Stomach (tissue), 8 donors: ENCODE measurements at regions not wholly inside any gene's neighbourhood (a gene's known extent, or its start where the extent isn't known, plus 50 kb on each side); places are given as distances from the start of the nearest gene placed in this dataset.

Source experiments
- DNase-seq, 2 donors: peaks; one replicate each; pipeline versions ENCODE4 v3.0.0 to v3.0.0-alpha.2; 2013 to 2019
- H3K27ac ChIP-seq, 5 donors: fragments of 200-600 bp in 4 of 5; sonication (generic) in 4 of 5; one replicate each; pipeline ENCODE4 v1.5.1; 2013 to 2019; ENCODE audit warnings: mild to moderate bottlenecking in 1 of 5, moderate library complexity in 1 of 5
- H3K27me3 ChIP-seq, 3 donors: fragments of 200-600 bp; sonication (generic); one replicate each; pipeline ENCODE4 v1.5.1; 2017 to 2019; ENCODE audit warnings: mixed run types in 1 of 3
- H3K36me3 ChIP-seq, 4 donors: fragments of 200-600 bp; sonication (generic); 1 replicate in 3 of 4; 2 replicates in 1 of 4; pipeline ENCODE4 v1.5.1; 2016 to 2019
- H3K4me1 ChIP-seq, 4 donors: fragments of 200-600 bp; sonication (generic); one replicate each; pipeline ENCODE4 v1.5.1; 2016 to 2019
- H3K4me3 ChIP-seq, 4 donors: fragments of 200-600 bp; sonication (generic) in 3 of 4; one replicate each; pipeline ENCODE4 v1.5.1; 2016 to 2019; ENCODE audit warnings: mild to moderate bottlenecking in 1 of 4
- H3K9me3 ChIP-seq, 4 donors: fragments of 200-600 bp; sonication (generic); one replicate each; pipeline ENCODE4 v1.5.1; 2016 to 2019
- CTCF ChIP-seq, 7 experiments: fragments of 450-650 bp in 4 of 7; fragments of 200-600 bp in 3 of 7; sonication (generic) in 3 of 7; IDR thresholded peaks; one replicate each; pipeline ENCODE4 v1.5.1; 2016 to 2019; ENCODE audit warnings: antibody characterized with exemption in 7 of 7, control low read depth in 2 of 7, mild to moderate bottlenecking in 1 of 7
- EP300 ChIP-seq: sonication (generic); formaldehyde crosslinking; IDR thresholded peaks from one replicate; pipeline ENCODE4 v1.6.1; 2017; ENCODE audit warnings: antibody characterized with exemption
- POLR2A ChIP-seq, 4 donors: fragments of 450-650 bp; IDR thresholded peaks; one replicate each; pipeline ENCODE4 v1.6.1; 2016; ENCODE audit warnings: antibody characterized with exemption in 4 of 4, control low read depth in 2 of 4, mild to moderate bottlenecking in 1 of 4, moderate library complexity in 1 of 4
- POLR2AphosphoS5 ChIP-seq, 3 donors: sonication (generic); formaldehyde crosslinking; IDR thresholded peaks; one replicate each; pipeline ENCODE4 v1.6.1; 2016; ENCODE audit warnings: antibody characterized with exemption in 3 of 3
- WGBS, 5 donors: extraction: QIAGEN DNeasy Blood & Tissue Kit in 3 of 5; methylation state at CpG; one replicate each; pipeline versions ENCODE4 v1.1.5 to v1.1.7; 2013 to 2018; 5-methylcytosine and 5-hydroxymethylcytosine counted together
- intact Hi-C: fragments of 100-400 bp; cut with DNase I; formaldehyde crosslinking; loops from one replicate; pipeline ENCODE4 v1.15.1; 2023; ENCODE audit warnings: low total_unique reads
- donor health status: healthy with polysubstance abuse.
- donor health status: Bipolar disorder and iron deficiency.
- donor health status: healthy.

GRCh38 chr12:16763901-16764300 is 157.9 kb upstream of the LMO3 start:
- intact Hi-C loops: no loop called here
- H3K4me1 ChIP-seq: no peaks in the 10 kb centered on the region
- no peak for DNase-seq
- no peak overlapping the region for H3K4me3 ChIP-seq
- H3K9me3 ChIP-seq: peaks cover 0 to 3% (median 0%) of the 10 kb centered on the region in 4 donors
- no peaks in the 10 kb centered on the region for H3K36me3 ChIP-seq
- TF ChIP-seq CTCF (IDR thresholded peaks at IDR 0.05): no peak
- TF ChIP-seq POLR2A (IDR thresholded peaks at IDR 0.05): no peak
- no peak for TF ChIP-seq EP300
- no peak for TF ChIP-seq POLR2AphosphoS5 (IDR thresholded peaks at IDR 0.05)
- no peaks in the 10 kb centered on the region for H3K27me3 ChIP-seq
- H3K27ac ChIP-seq: no peak overlapping the region

- DNase-seq: peak in 1 of 2 donors; percentile 1
- TF ChIP-seq POLR2AphosphoS5 (IDR thresholded peaks at IDR 0.05) (no peak), POLR2A (IDR thresholded peaks at IDR 0.05) (no peak)
- H3K9me3 ChIP-seq: no peaks in the 10 kb centered on the region
- no peak overlapping the region for H3K4me3 ChIP-seq
- no peaks in the 10 kb centered on the region for H3K27me3 ChIP-seq
- H3K36me3 ChIP-seq: no peaks in the 10 kb centered on the region
- 30 to 39% (median 37%) methylated on average over 8 of the region's 8 CpGs for WGBS, 5 donors
- intact Hi-C loops: no loop called here
- H3K27ac ChIP-seq: no peak overlapping the region
- H3K4me1 ChIP-seq: no peaks in the 10 kb centered on the region
These were observed 151.0 kb upstream of the LMO3 start for GRCh38 chr12:16756833-16757555.

GRCh38 chr12:16730772-16731171 is 124.8 kb upstream of the LMO3 start:
- H3K4me1 ChIP-seq: no peaks in the 10 kb centered on the region
- 81 to 97% (median 89%) methylated on average over 4 of the region's 4 CpGs for WGBS, 5 donors
- no peaks in the 10 kb centered on the region for H3K27me3 ChIP-seq
- H3K27ac ChIP-seq: no peak overlapping the region
- intact Hi-C loops: no loop called here
- no peak for DNase-seq
- H3K4me3 ChIP-seq: no peak overlapping the region
- TF ChIP-seq POLR2A (IDR thresholded peaks at IDR 0.05) (no peak), EP300 (no peak), POLR2AphosphoS5 (IDR thresholded peaks at IDR 0.05) (no peak), CTCF (IDR thresholded peaks at IDR 0.05) (no peak)
- H3K36me3 ChIP-seq: no peaks in the 10 kb centered on the region
- no peaks in the 10 kb centered on the region for H3K9me3 ChIP-seq

GRCh38 chr12:16726879-16727278 is 120.9 kb upstream of the LMO3 start:
- no peak for DNase-seq
- Histone ChIP-seq H3K36me3 (no peaks in the 10 kb centered on the region), H3K9me3 (no peaks in the 10 kb centered on the region), H3K4me3 (no peak overlapping the region), H3K27me3 (no peaks in the 10 kb centered on the region), H3K4me1 (no peaks in the 10 kb centered on the region), H3K27ac (no peak overlapping the region)
- WGBS, 5 donors: 9 to 38% (median 14%) methylated on average over 1 of the region's 1 CpG
- intact Hi-C loops: no loop called here
- TF ChIP-seq POLR2A (IDR thresholded peaks at IDR 0.05) (no peak), CTCF (IDR thresholded peaks at IDR 0.05) (no peak), POLR2AphosphoS5 (IDR thresholded peaks at IDR 0.05) (no peak), EP300 (no peak)

GRCh38 chr12:16719713-16720416 is 113.9 kb upstream of the LMO3 start:
- H3K4me3 ChIP-seq: no peak overlapping the region
- DNase-seq: no peak
- WGBS, 5 donors: 40 to 57% (median 49%) methylated on average over 2 of the region's 2 CpGs
- H3K36me3 ChIP-seq: no peaks in the 10 kb centered on the region
- no peaks in the 10 kb centered on the region for H3K27me3 ChIP-seq
- H3K27ac ChIP-seq: no peak overlapping the region
- H3K9me3 ChIP-seq: no peaks in the 10 kb centered on the region
- H3K4me1 ChIP-seq: no peaks in the 10 kb centered on the region
- intact Hi-C loops: no loop called here
- TF ChIP-seq POLR2AphosphoS5 (IDR thresholded peaks at IDR 0.05): no peak
- no peak for TF ChIP-seq EP300
- TF ChIP-seq POLR2A (IDR thresholded peaks at IDR 0.05): no peak
- TF ChIP-seq CTCF (IDR thresholded peaks at IDR 0.05): no peak
